WI38 (cell line): ENCODE measurements at regions not wholly inside any gene's neighbourhood (a gene's known extent, or its start where the extent isn't known, plus 50 kb on each side); places are given as distances from the start of the nearest gene placed in this dataset.

Source experiments
- H3K4me3 ChIP-seq: 2 replicates; pipeline ENCODE4 v1.5.1; 2011; ENCODE audit warnings: low read depth, mild to moderate bottlenecking, control low read depth, low read length
- TF ChIP-seq, protein P1 (sequence below): IDR thresholded peaks from 2 replicates; pipeline ENCODE4 v1.5.1; 2012; ENCODE audit warnings: low read depth, mild to moderate bottlenecking, control low read depth, low read length

DNA sequence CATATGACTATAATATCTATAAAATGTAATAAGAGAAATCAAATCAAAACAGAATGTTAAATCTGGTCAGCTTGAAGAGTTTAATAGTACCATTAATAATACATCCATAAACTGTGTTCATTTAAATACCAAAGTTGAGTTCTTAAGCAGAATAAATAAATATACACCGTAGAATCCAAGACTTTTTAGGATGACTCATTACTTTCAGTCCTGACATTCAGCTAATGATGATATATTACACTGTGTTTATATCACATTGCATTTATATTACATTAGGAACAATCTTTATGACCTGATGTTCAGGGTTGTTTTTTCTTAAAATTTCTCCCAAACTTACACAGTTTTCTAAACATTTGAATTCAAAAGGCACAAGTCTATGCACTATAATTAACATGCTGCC lies 331.3 kb downstream of the SS18 start:
- TF ChIP-seq, protein P1, sequence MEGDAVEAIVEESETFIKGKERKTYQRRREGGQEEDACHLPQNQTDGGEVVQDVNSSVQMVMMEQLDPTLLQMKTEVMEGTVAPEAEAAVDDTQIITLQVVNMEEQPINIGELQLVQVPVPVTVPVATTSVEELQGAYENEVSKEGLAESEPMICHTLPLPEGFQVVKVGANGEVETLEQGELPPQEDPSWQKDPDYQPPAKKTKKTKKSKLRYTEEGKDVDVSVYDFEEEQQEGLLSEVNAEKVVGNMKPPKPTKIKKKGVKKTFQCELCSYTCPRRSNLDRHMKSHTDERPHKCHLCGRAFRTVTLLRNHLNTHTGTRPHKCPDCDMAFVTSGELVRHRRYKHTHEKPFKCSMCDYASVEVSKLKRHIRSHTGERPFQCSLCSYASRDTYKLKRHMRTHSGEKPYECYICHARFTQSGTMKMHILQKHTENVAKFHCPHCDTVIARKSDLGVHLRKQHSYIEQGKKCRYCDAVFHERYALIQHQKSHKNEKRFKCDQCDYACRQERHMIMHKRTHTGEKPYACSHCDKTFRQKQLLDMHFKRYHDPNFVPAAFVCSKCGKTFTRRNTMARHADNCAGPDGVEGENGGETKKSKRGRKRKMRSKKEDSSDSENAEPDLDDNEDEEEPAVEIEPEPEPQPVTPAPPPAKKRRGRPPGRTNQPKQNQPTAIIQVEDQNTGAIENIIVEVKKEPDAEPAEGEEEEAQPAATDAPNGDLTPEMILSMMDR = no peak

DNA sequence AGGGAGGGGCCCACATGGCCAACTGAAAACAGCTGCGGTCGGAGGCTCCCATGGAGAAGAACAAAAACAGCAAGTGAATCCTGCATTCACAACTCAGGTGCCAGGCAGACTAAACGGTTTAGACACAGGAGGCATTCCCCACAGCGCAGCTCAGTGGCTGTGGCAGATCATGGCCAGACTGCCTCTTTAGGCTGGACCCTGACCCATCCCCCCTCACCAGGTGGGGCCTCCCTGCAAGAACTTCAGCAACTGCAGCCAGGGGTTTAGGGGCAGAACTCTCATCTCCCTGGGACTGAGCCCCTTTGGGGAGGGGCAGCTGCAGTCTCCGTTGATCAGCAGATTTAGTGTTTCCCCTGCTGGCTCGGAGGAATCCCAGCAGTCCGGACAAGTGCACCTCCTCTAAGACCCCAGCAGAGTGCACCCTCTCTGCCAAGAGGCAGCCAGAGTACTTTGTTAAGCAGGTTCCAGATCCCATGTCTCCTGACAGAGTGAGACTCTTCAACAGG lies 346.7 kb downstream of the SS18 start:
- no peak overlapping the region for H3K4me3 ChIP-seq
- TF ChIP-seq, protein P1 = no peak

More for the DNA sequence above, 331.3 kb downstream of the SS18 start:
- H3K4me3 ChIP-seq = no peak overlapping the region

DNA sequence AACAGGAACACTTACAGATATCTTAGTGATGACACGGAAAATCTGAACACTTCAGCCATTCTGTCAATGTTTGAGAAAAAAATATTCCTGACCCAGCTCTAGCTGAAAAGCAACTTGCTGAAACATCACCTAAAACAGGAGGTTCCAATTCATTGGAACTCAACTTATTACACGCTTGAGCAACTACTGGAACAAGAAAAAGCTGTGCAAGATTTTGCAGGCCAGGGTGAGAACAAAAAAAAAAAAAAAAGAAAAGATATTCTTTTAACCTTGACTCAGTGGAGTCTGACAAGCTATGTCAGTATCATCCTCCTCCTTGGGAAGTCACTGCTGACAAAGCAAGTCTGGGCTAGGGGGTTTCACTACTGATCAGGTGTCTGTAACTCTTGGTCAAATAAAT lies 351.0 kb downstream of the SS18 start:
- no peak overlapping the region for H3K4me3 ChIP-seq
- TF ChIP-seq, protein P1 = no peak

DNA sequence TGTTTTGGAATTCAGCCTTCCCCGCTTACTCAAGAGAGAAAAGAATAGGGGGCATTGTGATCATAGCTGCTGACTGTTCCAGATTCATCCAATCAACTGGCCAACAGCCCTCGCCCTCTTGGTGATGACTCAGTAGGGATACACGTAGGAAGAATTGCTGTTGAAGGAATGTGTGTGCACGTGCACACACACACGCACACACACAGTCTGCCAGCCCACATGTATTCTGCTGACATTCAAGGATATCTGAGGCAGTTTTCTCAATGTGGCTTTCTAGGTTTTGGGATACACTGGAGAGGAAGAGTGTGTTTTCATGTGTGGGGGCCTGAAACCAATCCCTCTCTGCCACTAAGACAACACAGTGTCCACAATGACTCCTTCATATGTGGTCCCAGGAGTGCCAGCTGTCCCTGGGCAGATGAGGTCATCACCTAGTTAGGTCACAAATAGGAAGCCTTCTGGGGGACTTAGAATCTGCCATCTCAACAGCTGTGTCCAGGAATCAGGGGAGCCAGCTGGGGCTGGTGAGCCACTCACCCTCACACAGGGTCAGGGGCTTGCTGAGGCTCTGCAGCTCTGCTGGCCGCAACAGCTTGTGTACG lies 352.6 kb downstream of the SS18 start:
- H3K4me3 ChIP-seq = no peak overlapping the region
- TF ChIP-seq, protein P1 = no peak

DNA sequence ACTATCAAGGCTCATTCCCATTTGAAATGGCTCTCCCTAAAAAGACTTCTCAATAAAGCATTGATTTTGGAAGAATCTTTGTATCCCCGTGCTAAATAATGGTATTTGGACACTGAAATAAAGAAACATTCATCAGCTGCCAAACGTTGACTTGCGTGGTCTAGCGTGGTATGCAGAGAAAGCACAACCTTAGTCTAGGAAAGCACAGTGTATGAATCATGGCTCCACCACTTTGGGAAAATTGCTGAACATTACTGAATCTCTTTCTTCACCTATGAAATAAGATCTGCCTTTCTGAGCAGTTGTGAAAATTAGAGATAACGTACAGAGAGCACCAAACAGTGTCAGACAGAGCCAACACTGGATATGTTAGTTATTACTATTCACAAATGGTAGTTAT lies 353.9 kb downstream of the SS18 start:
- H3K4me3 ChIP-seq = no peak overlapping the region
- TF ChIP-seq, protein P1 = no peak

DNA sequence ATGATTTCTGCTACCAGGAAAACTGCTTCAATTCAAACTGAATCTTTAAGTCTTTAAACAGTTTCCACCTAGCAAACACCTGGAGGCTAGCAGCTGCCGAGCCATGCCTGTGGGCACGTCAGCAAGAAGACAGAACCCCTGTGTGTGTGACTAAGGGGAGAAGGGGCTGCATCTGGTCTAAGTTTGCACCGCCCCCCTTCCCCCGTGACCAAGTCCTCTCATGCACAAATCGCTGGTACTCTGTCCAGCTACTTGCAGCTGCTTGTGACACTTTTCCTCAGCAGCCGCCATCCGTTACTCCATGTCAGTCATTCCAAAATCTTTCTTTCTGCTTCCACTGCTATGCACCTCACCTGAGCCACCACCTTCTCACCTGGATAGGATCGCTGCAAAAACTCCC lies 355.0 kb downstream of the SS18 start:
- TF ChIP-seq, protein P1 = no peak
- no peak overlapping the region for H3K4me3 ChIP-seq

DNA sequence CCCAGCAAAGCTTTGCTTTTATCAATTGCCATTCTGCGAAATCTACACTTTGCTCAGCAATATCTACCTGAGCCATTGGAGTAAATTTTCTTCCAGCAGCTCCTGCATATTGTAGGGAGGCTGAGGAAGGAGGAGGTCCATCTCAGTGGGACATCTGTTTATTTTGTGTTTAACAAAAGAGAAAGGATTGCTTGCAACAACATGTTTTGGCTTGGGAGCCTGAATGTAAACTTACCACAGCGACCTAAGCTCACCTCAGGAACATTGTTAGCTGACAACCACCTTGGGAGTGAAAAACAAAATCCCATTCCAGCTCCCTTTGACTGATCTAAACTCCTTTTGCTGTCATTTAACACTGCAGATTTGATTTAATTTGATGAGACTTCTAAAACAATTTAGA lies 356.1 kb downstream of the SS18 start:
- no peak overlapping the region for H3K4me3 ChIP-seq

More for the DNA sequence above, 356.1 kb downstream of the SS18 start:
- TF ChIP-seq, protein P1 = no peak
